ENCODE measurements at regions not wholly inside any gene's neighbourhood (a gene's known extent, or its start where the extent isn't known, plus 50 kb on each side); places are given as distances from the start of the nearest gene placed in this dataset.

DNA sequence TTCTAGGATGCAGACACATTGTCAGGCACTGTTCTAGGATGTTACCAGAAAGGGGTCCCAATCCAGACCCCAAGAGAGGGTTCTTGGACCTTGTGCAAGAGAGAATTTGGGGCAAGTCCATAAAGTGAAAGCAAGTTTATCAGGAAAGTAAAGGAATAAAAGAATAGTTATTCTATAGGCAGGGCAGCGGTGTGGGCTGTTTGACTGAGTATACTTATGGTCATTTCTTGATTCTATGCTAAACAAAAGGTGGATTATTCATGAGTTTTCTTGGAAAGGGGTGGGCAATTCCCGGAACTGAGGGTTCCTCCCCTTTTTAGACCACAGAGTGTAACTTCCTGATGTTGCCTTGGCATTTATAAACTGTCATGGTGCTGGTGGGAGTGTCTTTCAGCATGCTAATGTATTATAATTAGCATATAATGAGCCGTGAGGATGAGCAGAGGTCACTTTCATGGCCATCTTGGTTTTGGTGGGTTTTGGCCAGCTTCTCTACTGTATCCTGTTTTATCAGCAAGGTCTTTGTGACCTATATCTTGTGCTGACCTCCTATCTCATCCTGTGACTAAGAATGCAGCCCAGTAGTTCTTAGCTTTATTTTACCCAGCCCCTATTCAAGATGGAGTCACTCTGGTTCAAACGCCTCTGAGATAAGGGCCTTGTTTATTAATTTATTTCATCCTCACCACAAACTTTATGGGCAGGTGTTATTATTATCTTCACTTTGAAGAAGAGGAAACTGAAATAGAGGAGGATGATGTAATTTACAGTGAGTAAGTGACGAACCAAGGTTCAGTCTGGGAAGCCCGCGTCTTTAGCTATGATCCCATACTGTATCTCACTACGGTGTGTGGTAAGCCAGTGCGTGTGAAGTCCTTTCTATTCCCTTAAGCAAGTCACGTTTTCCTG is 186.0 kb upstream of the KLF4 start:
- Mint-ChIP-seq H3K27me3 (no peaks in the 10 kb centered on the region), H3K4me3 (no peak overlapping the region), H3K4me1 (no peaks in the 10 kb centered on the region), H3K36me3 (ENCODE audit: low read depth) (no peaks in the 10 kb centered on the region), H3K27ac (no peak overlapping the region), H3K9me3 (no peaks in the 10 kb centered on the region)
- ChIA-PET CTCF (interaction anchor here (0.7 kb wide), 1 partner anchor 1792 kb away, joined by 4 read pairs; no protein-coding TSS in a partner anchor), POLR2A (no interaction called here)
- no peak for DNase-seq

DNA sequence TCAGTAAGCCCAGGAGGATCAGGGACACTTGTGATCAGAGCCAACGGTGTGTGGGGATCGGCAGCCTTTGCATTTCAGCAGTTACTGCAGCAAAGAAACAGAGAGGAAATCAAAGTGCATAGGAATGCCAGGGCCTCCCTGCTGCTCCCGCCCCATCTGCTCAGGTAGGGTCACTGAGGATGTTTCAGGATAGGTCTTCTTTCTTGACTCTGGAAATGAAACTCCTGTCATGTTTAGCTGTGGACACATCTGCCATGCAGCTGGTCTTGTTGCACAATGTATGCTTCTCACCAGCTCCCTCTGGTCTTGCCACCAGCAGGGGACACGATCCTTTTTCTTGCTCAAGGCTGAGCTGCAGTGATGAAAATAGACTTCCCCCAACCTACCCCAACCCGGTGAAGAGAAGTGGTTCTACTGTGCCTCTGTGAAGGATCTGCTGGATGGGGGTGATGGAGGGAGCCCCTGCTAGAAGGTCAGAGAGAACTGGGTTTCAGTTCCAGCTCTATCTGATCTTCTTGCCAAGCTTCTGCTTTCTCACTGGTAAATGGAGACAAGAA is 185.2 kb upstream of the KLF4 start:
- Mint-ChIP-seq H3K4me1 (no peaks in the 10 kb centered on the region), H3K4me3 (no peak overlapping the region), H3K36me3 (ENCODE audit: low read depth) (no peaks in the 10 kb centered on the region), H3K9me3 (no peaks in the 10 kb centered on the region), H3K27ac (no peak overlapping the region), H3K27me3 (no peaks in the 10 kb centered on the region)
- DNase-seq, result no peak
- ChIA-PET POLR2A (no interaction called here), CTCF (no interaction called here)

DNA sequence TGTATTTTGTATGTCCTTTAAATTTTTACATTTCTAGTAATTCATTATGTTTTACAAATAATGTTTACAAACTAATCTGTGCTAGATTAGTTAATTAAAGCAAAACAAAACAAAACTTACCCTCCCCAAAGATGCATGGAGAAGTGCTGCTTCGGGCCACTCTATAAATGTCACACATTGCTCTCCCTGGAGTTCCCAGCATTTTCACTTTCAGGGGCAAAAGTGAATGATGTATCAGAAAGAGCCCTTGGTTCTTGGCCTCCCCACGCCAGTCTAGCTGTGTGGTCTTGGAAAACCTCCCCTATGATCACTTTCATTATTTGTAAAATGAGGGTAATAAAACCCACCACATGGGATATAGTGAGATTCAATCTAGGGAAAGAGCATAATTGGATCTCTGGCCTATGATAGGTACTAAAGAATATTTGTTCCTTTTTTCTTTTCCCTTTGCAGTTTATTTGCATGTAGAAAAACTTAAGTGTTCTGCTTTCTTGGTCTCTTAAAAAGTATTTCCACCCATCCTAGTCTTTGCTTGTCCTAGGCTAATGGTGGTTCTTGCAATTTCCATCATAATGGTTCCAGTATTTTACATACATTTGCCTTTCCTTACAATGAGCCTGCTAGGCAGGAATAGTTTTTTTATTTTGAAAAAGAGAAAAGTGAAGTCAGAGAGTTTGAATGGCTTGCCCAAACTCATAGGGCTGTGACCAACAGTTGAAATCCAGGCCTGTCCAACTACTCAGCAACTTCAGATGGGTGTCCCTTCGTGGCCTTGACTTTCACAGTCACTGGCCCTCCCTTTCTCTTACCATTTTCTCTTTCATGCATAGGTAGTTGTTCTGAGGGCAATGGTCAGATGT is 184.5 kb upstream of the KLF4 start:
- no peak for DNase-seq
- no peak overlapping the region for H3K4me3 Mint-ChIP-seq
- POLR2A ChIA-PET, result no interaction called here
- CTCF ChIA-PET, result no interaction called here
- H3K27ac Mint-ChIP-seq, result no peak overlapping the region
- no peaks in the 10 kb centered on the region for H3K9me3 Mint-ChIP-seq
- H3K27me3 Mint-ChIP-seq, result no peaks in the 10 kb centered on the region
- no peaks in the 10 kb centered on the region for H3K36me3 Mint-ChIP-seq (ENCODE audit: low read depth)
- no peaks in the 10 kb centered on the region for H3K4me1 Mint-ChIP-seq

- CTCF ChIA-PET, result no interaction called here
- H3K36me3 Mint-ChIP-seq (ENCODE audit: low read depth), result no peaks in the 10 kb centered on the region
Measured at GRCh38 chr9:107671588-107671987, 182.0 kb upstream of the KLF4 start.

DNA sequence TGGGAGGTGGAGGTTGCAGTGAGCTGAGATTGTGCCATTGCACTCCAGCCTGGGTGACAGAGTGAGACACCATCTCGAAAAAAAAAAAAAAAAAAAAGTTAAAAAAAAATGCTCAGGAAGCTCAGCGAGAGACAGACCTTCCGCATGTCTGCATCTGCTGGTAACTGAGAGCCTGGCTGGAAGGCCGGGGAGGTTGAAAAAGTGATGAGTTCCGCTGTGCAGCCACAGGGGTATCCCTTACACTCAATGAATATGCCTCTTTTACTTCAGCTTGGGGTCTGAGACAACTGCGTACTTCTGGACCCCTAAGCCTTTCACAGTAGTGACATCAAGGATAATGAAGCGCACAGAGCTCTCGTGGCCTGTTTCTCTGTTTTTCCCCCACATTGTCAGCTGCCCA is 179.9 kb upstream of the KLF4 start:
- Mint-ChIP-seq H3K27ac (no peak overlapping the region), H3K9me3 (peaks cover 6% of the 10 kb centered on the region), H3K4me3 (no peak overlapping the region), H3K36me3 (ENCODE audit: low read depth) (no peaks in the 10 kb centered on the region), H3K4me1 (no peaks in the 10 kb centered on the region), H3K27me3 (no peaks in the 10 kb centered on the region)
- no peak for DNase-seq
- ChIA-PET CTCF (no interaction called here), POLR2A (no interaction called here)

More at GRCh38 chr9:107671588-107671987, 182.0 kb upstream of the KLF4 start:
- Mint-ChIP-seq H3K27ac (no peak overlapping the region), H3K4me1 (no peaks in the 10 kb centered on the region), H3K9me3 (peaks cover 6% of the 10 kb centered on the region), H3K4me3 (no peak overlapping the region), H3K27me3 (no peaks in the 10 kb centered on the region)
- POLR2A ChIA-PET, result no interaction called here
- no peak for DNase-seq

DNA sequence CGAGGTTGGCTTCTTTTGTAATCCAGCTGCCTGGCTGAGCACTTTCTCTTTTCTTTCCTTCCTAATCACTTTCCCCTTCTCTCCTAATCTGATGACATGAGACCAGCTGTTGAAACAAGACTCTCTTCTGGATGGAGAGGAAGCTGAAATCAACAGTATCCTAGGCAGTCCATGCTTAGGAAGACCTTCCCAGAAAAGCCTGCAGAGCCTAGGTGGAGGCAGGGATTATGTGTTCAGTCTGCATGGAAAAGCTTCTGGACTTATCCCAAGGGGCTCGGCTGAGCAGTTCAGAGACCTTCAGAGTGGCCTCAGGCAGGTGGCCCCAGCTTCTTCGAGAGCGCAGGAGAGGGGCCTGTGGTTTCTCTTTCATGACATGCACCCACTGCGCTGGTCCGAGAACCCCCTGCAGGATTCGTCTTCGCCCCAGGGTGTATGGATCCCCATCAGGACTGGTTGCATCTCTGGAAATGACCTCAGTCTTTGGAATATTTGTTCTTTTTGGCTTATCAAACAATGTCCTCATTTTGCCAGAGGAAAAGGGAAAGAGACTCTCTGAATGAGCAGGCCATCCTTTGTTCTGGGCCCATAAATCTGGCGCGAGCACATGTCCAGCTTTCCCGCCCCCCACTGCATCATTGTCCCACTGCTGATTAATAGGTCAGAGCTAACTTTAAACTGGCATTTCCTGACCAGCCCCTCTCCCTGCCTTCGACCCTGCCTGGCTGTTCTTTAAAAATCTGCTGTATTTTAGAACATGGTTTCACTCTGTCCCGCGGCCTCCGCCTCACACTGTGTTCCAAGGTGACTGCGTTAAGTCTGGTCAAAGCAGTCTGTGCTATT is 177.9 kb upstream of the KLF4 start:
- Mint-ChIP-seq H3K36me3 (ENCODE audit: low read depth) (no peaks in the 10 kb centered on the region), H3K9me3 (peaks cover 6% of the 10 kb centered on the region), H3K27ac (no peak overlapping the region), H3K4me3 (no peak overlapping the region), H3K4me1 (no peaks in the 10 kb centered on the region), H3K27me3 (no peaks in the 10 kb centered on the region)
- no peak for DNase-seq
- ChIA-PET POLR2A (no interaction called here), CTCF (no interaction called here)

- no peak for DNase-seq
- peaks cover 6% of the 10 kb centered on the region for H3K9me3 Mint-ChIP-seq
- ChIA-PET POLR2A (no interaction called here), CTCF (no interaction called here)
- H3K4me1 Mint-ChIP-seq, result no peaks in the 10 kb centered on the region
- no peak overlapping the region for H3K4me3 Mint-ChIP-seq
- no peaks in the 10 kb centered on the region for H3K36me3 Mint-ChIP-seq (ENCODE audit: low read depth)
- H3K27me3 Mint-ChIP-seq, result no peaks in the 10 kb centered on the region
- no peak overlapping the region for H3K27ac Mint-ChIP-seq
Measured at GRCh38 chr9:107665057-107665456, 175.5 kb upstream of the KLF4 start.

DNA sequence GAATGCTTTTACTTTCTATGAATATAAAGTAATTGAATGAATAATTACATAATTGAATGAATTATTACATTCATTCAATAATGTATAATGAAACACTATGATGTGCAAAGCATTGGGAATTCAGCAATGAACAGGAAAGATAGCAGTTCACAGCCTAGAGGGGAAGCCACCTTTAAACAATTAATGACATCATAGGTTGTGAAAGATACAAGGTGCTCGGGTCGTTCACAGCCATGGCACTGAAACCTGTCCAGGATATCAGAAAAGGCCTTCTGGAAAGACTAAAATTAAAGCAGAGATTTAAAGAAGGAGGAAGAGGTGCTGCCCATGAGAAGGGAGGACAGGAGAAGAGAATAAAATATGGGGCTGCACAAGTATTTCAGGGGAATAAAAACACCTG is 171.4 kb upstream of the KLF4 start:
- no peak for DNase-seq
- Mint-ChIP-seq H3K4me3 (no peak overlapping the region), H3K9me3 (no peaks in the 10 kb centered on the region), H3K36me3 (ENCODE audit: low read depth) (no peaks in the 10 kb centered on the region), H3K27me3 (no peaks in the 10 kb centered on the region), H3K4me1 (no peaks in the 10 kb centered on the region), H3K27ac (no peak overlapping the region)
- ChIA-PET CTCF (no interaction called here), POLR2A (no interaction called here)

- Mint-ChIP-seq H3K4me3 (no peak overlapping the region), H3K36me3 (ENCODE audit: low read depth) (no peaks in the 10 kb centered on the region), H3K4me1 (no peaks in the 10 kb centered on the region), H3K27ac (no peak overlapping the region), H3K27me3 (no peaks in the 10 kb centered on the region), H3K9me3 (no peaks in the 10 kb centered on the region)
- no peak for DNase-seq
- CTCF ChIA-PET, result no interaction called here
- POLR2A ChIA-PET, result no interaction called here
Measured at GRCh38 chr9:107653263-107653821, 163.8 kb upstream of the KLF4 start.

DNA sequence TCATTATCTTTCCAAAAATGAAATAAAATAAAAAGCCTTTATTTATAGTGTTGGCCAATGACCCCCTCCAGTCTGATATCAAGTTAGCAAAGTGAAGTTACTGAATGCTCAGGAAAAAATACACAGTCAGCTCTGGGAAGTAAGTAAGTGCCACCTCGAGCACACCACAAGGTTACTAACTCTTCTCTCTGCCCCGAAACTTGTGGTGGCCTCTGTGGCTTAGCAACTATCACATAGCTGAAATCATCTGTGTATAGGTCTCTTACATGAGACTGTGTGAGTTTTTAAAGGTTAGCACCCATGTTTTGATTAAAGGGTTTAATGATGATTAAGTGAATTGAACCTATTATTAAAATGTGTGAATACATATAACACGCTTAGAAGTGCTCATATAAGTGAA is 161.4 kb upstream of the KLF4 start:
- Mint-ChIP-seq H3K27ac (no peak overlapping the region), H3K4me1 (no peaks in the 10 kb centered on the region), H3K36me3 (ENCODE audit: low read depth) (no peaks in the 10 kb centered on the region), H3K27me3 (no peaks in the 10 kb centered on the region), H3K9me3 (no peaks in the 10 kb centered on the region), H3K4me3 (no peak overlapping the region)
- no peak for DNase-seq
- ChIA-PET POLR2A (no interaction called here), CTCF (no interaction called here)

- no peaks in the 10 kb centered on the region for H3K9me3 Mint-ChIP-seq
- H3K4me1 Mint-ChIP-seq, result no peaks in the 10 kb centered on the region
- H3K27ac Mint-ChIP-seq, result no peak overlapping the region
- H3K4me3 Mint-ChIP-seq, result no peak overlapping the region
- ChIA-PET POLR2A (interaction anchor here (0.5 kb wide), 1 partner anchor 55 kb away, joined by 3 read pairs; no protein-coding TSS in a partner anchor), CTCF (no interaction called here)
- H3K36me3 Mint-ChIP-seq (ENCODE audit: low read depth), result no peaks in the 10 kb centered on the region
- H3K27me3 Mint-ChIP-seq, result no peaks in the 10 kb centered on the region
- DNase-seq, result no peak
Measured at GRCh38 chr9:107650321-107650720, 160.8 kb upstream of the KLF4 start.

- H3K4me1 Mint-ChIP-seq, result no peaks in the 10 kb centered on the region
- ChIA-PET CTCF (no interaction called here), POLR2A (no interaction called here)
- peaks cover 3% of the 10 kb centered on the region for H3K9me3 Mint-ChIP-seq
- no peak overlapping the region for H3K27ac Mint-ChIP-seq
- DNase-seq, result no peak
- H3K27me3 Mint-ChIP-seq, result no peaks in the 10 kb centered on the region
- H3K4me3 Mint-ChIP-seq, result no peak overlapping the region
- no peaks in the 10 kb centered on the region for H3K36me3 Mint-ChIP-seq (ENCODE audit: low read depth)
Measured at GRCh38 chr9:107648153-107648715, 158.7 kb upstream of the KLF4 start.
